ENCODE measurements at regions not wholly inside any gene's neighbourhood (a gene's known extent, or its start where the extent isn't known, plus 50 kb on each side); places are given as distances from the start of the nearest gene placed in this dataset.
"Not testable (repeated sequence)": the region's sequence is repeated elsewhere in the genome, so short reads cannot be mapped to it uniquely, and the experiment has no call there.

DNA sequence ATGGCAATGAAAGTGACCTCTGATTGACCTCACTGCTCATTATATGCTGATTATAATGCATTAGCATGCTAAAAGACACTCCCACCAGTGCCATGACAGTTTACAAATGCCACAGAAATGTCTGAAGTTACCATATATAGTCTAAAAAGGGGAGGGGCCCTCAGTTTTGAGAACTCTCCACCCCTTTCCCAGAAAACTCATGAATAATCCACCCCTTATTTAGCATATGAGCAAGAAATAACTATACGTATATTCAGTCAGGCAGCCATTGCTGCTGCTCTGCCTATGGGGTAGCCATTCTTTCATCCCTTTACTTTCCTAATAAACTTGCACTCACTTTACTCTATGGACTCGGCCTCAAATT lies 163.1 kb downstream of the ESM1 start:
- DNase-seq (ENCODE audit: low read depth in 3 of 3): no peak

DNA sequence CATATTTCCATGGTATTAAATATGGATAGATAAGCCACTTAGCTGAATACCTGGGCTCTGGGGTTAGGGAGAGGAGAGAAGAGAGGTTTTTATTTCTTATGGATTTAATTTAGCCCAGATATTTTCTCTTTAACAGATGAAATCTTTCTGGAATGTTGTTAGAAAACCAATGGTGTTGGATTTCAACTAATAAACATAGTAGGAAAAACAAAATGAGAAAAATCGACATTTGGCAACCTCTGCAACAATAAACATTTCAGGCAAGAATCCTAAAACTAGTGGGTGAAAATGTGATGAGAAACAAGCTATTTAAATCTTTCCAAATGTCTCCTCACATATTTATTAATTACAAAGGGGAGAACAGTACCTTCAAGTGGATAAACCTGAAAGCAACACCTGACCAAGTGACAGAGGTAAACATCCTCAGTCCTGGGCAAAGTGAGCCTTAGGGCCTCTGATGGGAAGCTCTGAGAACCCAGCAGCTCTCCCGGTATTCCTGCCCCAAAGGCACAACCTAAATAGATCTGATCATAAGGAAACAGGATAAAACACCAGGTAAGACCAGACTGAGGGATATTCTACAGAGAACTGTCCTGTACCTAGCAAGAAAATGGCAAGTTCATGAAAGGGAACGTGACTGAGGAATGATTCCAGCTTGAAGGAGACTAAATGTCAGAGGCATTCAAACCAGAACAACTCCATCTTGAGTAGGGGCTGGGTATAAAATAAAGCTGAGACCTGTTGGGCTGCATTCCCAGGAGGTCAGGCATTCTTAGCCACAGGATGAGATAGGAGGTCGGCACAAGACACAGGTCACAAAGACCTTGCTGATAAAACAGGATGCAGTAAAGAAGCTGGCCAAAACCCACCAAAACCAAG lies 163.7 kb downstream of the ESM1 start:
- no peak for DNase-seq (ENCODE audit: low read depth in 3 of 3)

DNA sequence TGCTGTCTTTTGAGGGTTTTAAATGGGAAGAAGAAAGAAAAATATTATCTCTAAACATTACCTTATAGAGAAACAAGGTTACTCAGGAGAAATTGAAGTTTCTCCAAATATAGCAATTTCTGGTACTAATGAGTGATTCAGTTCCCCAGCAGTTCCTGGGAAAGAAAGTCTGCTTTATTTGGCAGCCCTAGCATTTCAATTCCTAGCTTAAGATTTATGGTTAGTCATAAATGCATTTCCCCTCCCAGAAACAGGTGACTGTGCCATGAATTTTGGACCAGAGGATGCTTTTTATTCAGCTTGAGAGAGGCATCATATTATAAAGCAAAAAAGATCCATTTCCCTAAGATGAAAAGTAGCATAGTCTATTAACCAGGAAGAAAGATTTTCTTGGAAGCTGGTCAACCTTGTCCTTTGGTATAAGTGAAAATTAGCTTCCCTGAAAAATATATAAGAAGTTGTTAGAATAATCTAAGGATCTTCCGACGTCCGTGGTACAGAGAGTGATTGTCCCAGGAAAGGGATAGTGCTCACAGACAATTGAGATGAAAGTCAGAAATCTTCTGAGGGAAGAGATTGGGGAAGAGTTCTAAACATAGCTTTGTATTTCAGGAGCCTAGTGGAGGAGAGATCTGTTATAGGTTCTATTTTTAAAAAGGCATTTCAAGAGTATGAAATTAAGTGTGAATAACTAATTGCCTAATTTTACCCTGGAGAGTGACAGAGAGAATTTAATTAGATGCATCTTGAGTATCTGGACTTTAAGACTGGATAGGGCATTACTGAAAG lies 164.9 kb downstream of the ESM1 start:
- no peak for DNase-seq (ENCODE audit: low read depth in 3 of 3)

DNA sequence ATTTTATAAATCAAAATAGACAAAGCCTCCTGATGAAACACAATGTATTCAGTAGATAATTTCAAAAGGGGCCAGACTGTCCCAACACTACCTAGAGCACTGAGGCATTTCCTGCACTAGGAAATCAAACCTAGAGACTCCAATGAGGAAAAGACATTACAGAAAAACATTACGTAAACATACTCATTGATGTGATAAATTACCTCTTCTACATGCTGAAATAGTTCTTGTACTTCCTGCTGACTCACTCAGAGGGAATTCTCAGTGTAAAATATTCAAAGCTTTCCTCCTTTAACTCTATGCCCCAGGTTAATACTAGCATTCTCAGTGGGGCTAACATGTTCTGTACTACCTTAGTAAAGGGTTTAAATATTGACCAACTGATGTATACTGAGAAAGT lies 178.0 kb downstream of the ESM1 start:
- DNase-seq (ENCODE audit: low read depth in 3 of 3): no peak

DNA sequence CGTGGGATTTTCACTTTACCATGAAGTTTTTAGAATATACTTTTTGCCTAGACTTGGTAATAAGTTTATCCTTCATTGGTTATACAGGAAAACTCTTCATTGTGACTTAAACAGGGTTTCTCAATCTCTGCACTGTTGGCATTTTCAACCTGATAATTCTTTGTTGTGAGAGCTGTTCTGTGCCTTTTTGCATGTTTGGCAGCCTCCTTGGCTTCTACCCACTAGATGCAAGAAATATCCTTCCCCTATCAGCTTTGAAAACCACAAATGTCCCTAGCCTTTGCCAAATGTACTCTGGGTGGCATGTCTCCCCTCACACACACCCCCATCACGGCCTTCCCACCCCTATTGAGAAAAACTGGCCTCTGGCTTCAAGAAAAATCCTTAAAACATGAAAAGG lies 180.9 kb downstream of the ESM1 start:
- no peak for DNase-seq (ENCODE audit: low read depth in 3 of 3)

DNA sequence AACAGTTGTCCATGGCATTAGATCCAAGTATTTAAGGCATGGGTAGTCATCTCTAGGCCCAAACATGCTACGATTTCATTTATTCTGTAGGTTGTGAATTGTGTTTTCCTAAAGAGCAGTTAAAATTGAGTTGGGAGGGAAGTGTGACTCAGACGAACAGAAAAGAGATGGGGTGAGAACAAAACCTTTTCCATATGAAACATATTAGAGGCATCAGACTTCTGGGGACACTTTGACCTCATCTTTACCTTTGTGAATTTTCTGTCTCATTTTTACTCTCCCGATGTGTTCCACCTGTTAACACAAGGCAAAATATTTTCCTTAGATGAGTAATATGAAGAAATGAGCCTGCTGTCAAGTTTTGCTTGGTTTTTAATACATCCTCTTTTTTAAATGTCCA lies 181.3 kb downstream of the ESM1 start:
- no peak for DNase-seq (ENCODE audit: low read depth in 3 of 3)

DNA sequence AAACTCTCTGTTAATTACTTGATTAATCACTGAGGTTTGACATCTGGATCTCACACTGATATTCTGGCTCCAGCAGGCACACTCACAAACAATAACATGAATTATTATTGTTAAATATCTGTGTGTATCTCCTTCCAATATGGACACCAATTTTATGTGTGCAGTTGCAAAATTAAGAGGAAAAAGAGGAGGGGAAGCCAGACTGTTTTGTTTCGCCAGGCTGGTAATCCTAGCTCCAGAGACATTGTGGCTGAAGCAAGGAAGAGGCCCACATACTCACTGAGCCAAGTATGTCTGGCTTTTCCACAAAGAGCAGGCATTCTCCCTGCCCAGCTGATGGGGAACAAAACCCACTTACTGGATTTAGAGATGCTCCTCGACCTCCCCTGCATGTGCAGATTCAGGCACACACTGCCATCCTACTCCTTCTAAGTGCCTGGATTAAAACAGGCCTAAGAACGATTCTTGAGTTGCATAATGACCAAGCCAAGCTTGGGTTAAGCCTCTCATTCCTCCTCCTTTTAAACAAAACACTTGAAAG lies 181.9 kb downstream of the ESM1 start:
- no peak for DNase-seq (ENCODE audit: low read depth in 3 of 3)

DNA sequence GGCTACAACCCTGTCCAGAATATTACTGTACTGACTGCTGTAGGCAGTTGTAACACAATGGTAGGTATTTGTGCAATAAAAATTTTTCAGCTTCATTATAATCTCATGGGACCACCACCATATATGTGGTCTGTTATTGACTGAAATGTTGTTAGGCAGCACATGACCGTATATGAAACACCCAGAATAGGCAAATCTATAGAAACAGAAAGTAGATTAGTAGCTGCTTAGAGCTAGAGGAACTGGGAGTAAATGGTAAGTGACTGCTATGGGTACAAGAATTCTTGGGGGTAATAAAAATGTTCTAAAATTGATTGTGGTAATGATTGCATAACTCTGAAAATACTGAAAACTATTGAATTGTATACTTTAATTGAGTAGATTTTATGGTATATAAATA lies 185.7 kb downstream of the ESM1 start:
- no peak for DNase-seq (ENCODE audit: low read depth in 3 of 3)

DNA sequence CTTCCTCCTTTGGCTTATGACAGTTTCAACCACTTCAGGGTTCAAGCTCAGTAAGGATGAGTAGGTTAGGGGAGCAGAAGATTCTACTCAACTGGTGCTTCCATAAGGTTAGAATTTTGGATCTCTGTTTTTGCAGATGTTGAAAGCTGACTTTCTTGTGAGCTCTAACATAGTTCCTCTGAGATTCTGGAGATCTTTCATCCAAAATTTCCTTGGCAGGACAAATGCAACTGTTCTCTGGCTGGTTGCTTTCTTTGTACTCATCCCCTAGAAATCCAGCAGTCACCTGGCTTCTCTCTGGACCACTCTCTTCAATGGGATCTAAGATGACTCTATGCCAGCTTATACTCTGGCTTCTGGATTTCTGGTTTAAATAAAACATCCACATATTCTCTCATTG lies 189.6 kb downstream of the ESM1 start:
- DNase-seq (ENCODE audit: low read depth in 3 of 3): no peak

DNA sequence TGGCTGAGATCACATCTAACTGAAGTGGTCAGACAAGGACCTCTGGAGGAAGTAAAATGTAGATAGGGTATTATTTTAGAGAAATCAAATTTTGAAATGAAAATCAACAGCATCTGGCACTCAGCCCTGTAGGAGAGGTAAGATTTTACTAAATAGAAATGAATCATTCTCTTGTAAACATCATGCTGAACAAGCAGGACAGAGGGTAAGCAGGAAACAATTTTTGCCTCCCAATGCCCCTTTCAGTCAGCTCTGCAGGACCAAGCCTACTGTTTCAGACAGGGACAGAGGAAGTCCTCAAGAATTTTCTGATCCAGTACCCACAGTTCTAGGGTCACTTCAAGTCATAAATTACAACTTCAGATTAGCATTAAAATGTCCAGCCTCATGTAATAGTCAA lies 190.1 kb downstream of the ESM1 start:
- DNase-seq (ENCODE audit: low read depth in 3 of 3): no peak

DNA sequence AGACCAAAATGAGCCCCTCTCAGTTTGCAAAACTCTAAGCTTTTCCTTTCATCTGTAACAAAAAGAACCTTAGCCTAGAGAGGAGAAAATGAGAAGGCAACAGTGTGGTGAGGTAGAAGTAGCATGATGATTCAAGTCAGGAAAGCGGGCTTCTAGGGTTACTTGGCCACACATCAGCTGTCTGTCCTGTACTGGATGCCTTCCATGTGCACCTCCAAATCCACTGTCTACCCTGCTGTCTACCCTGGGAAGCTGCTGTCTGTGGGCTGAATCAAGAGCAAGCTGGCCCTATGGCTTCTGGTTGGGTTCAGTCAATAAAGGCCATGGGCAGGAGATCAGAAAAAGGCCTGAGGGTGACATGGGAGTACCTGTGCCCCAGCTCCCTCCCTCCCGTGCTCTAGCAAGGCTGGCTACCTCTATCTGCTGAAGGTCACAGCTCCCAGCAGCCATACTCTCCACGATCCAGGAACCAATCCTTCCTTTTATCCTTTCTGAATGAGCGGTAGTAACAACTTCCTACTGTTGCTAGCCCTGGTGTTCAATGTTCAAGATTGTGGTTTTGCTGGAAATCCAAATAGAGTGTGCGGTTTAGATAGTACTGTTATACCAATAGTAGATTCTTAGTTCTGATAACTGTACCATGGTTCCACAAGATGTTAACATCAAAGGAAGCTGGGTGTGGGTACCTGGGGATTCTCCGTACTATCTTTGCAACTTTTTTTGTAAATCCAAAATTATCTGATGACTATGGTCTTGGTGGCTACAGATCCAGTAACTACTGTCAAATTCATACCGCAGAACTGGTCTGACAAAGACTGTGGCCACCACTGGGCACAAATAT lies 191.0 kb downstream of the ESM1 start:
- no peak for DNase-seq (ENCODE audit: low read depth in 3 of 3)

DNA sequence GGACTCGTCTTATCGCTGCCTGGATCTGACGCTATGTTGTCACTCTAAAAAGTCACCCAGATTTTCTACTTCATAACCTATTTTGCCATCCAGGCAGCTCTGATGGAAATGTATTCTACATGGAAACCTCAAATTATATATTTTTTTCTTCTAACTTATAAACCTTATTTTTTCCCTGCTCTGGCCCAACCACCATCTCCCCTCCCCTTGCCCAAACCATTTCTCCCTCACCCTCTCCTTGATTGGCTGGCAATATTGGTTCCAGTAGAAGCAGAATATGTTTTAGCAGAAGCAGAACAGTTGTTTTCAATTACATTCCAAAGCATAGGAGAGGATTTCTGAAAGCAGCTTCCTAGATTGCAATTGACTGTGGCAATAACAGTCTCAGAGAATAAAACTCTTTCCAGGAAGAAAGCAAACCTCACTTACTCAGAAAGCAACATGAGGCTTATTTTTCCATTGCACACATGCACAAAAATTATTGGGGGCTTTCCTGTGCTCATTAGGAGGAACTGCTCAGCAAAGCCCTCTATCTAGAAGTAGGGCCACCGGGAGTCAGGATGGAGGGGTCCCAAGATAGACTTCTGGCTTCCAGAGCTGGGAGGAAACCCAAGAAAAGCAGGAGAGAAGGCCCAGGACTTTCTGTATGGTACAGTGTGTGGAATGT lies 191.8 kb downstream of the ESM1 start:
- DNase-seq (ENCODE audit: low read depth in 3 of 3): no peak

DNA sequence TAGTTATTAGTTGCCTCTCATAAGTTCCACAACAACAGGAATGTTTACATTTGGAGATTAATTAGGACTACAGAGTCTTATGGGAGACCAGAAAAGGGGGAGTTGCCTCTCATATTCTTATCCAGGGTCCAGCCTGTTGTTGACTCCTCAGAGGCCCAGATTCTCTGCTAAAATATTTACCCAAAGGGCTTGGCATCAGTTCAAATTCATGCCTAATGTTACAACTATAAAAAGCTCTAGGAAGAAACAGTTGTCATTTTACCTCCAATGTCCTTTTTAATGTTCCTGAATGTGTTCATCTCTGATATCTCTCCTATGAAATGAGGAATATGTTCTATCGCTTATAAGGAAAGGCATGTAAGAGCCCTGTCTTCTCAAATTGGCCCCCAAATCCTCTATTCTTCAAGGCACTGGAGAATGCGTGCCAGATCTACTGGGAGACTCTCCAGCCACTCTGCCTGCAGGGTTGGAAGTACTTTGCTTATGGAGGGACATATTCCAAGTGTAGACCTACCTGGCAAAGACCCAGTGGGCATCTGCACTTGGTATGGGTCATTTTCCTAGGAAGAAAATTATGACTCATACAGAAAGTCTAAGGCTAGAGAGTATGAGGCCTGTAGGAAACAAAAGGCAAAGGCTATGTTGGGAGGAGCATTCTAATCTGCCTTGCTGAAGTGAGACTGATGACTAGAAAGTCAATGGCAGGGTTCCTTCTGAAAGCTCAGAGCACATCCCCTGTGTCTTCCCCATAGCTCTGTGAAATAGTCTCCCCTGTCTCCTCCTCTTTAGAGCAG lies 192.6 kb downstream of the ESM1 start:
- no peak for DNase-seq (ENCODE audit: low read depth in 3 of 3)

DNA sequence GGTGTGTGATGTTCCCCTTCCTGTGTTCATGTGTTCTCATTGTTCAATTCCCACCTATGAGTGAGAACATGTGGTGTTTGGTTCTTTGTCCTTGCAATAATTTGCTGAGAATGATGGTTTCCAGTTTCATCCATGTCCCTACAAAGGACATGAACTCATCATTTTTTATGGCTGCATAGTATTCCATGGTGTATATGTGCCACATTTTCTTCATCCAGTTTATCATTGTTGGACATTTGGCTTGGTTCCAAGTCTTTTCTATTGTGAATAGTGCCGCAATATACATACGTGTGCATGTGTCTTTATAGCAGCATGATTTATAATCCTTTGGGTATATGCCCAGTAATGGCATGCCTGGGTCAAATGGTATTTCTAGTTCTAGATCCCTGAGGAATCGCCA lies 197.5 kb downstream of the ESM1 start:
- not testable (repeated sequence) for DNase-seq (ENCODE audit: low read depth in 3 of 3)

DNA sequence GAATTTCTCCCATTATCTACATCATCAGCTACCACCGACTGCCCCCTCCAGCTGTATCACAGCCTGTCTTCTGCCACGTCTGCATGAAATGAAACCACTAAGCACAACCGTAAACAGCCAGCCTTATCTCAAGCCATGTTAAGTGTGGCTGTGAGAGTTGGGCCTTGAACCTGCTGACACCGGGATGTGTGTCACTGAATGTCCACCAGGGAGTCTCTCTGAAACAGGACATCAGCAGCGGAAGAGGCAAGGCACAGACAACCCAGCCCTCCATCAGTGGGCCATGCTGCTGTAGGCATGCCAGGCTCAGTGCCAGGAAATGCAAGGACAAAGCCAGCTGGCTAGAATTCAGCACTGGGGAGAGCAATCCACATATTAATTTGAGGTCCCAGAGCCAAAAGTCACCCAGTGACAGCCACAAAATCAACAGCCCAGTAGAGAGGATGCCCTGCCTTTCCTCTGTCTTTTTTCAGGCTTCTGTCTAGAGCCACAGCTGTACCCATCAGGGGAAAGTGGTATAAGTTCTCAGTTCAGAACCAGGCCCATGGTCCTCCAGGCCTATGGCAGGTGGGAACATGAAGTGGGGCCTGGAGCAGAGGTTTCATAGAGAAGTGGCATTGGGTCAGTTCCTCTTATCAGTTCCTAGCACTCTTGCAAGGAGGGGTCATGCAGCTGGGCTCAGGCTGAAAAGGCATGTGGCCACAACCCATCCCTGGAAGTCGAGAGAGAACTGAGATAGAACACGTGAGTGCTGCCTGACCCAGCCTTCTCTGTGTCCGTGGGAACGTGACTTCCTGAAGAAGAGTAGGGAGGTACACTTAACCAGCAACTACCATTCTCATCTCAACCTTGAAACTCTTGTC lies 199.4 kb downstream of the ESM1 start:
- no peak for DNase-seq (ENCODE audit: low read depth in 3 of 3)

DNA sequence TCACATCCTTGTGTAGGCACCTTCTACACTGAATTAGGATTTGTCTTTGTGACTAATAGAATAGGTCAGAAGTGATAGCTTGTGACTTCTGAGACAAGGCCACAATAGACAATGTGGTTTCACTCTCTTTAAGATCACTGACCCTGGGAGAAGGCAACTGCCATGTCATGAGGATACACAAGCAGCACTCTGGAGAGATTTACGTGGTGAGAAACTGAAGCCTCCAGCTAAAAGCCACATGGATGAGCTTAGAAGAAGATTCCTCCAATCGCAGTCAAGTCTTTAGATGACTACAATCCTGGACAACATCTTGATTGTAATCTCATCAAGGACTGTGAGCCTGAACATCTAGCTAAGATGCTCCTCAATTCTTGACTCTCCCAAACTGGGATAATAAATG lies 206.6 kb downstream of the ESM1 start:
- DNase-seq (ENCODE audit: low read depth in 3 of 3): no peak

DNA sequence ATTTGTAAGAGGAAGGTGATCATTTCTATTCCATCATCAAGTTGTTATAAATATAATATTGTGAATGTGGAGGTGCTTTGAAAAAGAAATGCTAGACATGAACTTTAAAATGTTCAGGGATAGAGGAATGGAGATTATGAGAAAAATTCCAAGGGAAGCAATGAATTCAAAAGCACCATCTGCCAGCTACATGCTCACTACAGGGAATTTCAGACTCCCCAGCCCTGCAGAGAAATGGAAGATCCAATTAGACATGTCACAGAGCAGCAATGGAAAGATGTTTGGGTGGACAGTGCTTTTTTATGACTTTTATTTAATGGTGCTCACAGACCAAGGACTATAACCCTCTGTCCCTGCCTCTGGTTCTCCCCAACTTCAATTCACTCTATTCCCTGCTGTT lies 209.7 kb downstream of the ESM1 start:
- DNase-seq (ENCODE audit: low read depth in 3 of 3): no peak

DNA sequence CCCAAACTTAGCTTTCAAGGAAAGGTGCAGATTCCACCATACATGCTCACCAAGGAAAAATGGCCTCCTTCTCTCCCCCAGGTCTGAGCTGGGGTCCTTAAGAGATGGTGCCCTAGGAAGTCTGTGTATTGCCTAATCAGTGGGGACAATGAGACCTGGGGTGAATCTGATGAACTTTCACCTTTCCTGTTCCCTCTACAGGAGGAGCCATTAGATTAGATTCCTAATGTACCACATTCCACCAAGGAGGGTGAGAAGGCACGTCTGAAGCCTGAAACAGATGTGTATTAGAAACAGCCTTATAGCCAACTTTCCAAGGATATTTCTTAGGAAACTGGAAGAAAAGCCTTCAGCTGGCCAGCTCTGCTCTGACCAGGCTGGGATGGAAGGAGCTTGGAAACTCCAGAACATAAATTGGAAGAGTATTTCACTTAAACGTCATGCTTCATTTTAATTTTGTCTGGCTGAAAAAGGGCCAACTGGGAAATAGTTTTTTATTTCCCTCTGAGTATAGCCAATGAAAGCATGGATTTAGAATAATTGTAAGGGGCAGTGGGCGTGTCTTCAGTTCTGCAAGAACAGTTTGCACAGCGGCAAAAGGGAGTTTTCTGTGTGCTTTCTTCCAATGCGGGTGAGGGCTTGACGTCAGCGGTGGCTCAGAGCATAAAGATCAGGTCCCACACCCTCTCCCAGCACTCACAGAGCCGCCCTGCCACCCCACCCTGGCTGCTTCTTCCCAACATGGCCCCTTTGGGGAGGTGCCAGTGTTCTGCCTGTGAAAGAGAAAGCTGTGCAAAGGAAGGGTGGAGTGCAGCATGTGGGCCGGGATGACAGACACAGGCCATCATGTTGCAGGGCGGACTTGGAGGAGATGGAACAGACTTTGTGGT lies 210.9 kb downstream of the ESM1 start:
- DNase-seq (ENCODE audit: low read depth in 3 of 3): no peak

DNA sequence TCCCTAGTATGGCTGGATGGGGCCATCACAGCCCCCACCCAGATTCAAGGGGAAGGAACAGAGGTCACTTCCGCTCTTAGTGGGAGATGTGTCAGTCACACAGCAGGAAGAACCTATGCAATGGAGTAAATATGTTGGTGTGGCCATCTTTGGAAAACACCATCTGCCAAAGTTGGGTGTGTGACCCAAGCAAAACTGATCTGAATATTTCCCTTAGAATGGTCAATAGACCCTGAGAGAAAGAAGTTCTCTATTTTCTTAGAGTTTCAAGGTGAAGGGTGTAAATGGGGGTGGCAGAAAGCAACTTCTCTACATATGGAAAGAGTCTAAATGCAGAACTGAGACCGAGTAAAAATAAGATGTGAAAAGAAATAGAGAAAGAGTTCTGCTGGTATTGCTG lies 212.7 kb downstream of the ESM1 start:
- no peak for DNase-seq (ENCODE audit: low read depth in 3 of 3)

All from stimulated activated CD4-positive, alpha-beta T cell treated with anti-CD3 and anti-CD28 coated beads, TNF-alpha, amount 100 ng/mL, for 24 hours (primary cell).